ENCODE measurements at regions not wholly inside any gene's neighbourhood (a gene's known extent, or its start where the extent isn't known, plus 50 kb on each side); places are given as distances from the start of the nearest gene placed in this dataset.

GRCh38 chr2:71797035-71797810 is 343.9 kb downstream of the DYSF start:
- ATAC-seq, result no peak
- H3K4me2 ChIP-seq, result no peak overlapping the region
- Mint-ChIP-seq H3K4me1 (peaks cover 3% of the 10 kb centered on the region; the same call in 2 of the 3 replicates), H3K4me3 (no peak overlapping the region), H3K9me3 (no peaks in the 10 kb centered on the region), H3K27me3 (ENCODE audit: insufficient read depth, low read depth, poor library complexity) (peaks cover 9% of the 10 kb centered on the region), H3K27ac (no peak overlapping the region), H3K36me3 (ENCODE audit: low read depth) (no peaks in the 10 kb centered on the region)
- H3K4me3 ChIP-seq, result no peak overlapping the region
- H3K27me3 ChIP-seq (ENCODE audit: insufficient read depth), result no peaks in the 10 kb centered on the region
- H3F3A ChIP-seq (replicated peaks; ENCODE audit: low read depth), result no peaks in the 10 kb centered on the region
- no peaks in the 10 kb centered on the region for H4K20me1 ChIP-seq (replicated peaks; ENCODE audit: insufficient read depth)
- H3K9me2 ChIP-seq (ENCODE audit: insufficient read depth), result no peaks in the 10 kb centered on the region
- DNase-seq (ENCODE audit: low spot score), result no peak
- no peaks in the 10 kb centered on the region for H3K4me1 ChIP-seq (ENCODE audit: insufficient read depth)
- TF ChIP-seq ZNF331 (CRISPR knock-in tag; IDR thresholded peaks at IDR 0.05; ENCODE audit: low read depth) (no peak), POLR2AphosphoS5 (IDR thresholded peaks at IDR 0.05; ENCODE audit: low read depth) (no peak), EZH2phosphoT487 (IDR thresholded peaks at IDR 0.05; ENCODE audit: unreplicated experiment) (no peak), JUNB (IDR thresholded peaks at IDR 0.05; ENCODE audit: unreplicated experiment) (no peak), CREB1 (CRISPR knock-in tag; IDR thresholded peaks at IDR 0.05; ENCODE audit: low read depth) (no peak), CTCF (conservative IDR thresholded peaks at IDR 0.05; ENCODE audit: low read depth in 2 of 2) (no peak), NANOG (IDR thresholded peaks at IDR 0.05; ENCODE audit: borderline replicate concordance) (no peak), ZNF114 (CRISPR knock-in tag; IDR thresholded peaks at IDR 0.05) (no peak), STAT1 (IDR thresholded peaks at IDR 0.05; ENCODE audit: unreplicated experiment) (no peak), EZH2 (IDR thresholded peaks at IDR 0.05; ENCODE audit: low read depth, unreplicated experiment) (no peak), REST (IDR thresholded peaks at IDR 0.05; ENCODE audit: unreplicated experiment) (no peak), ZNF462 (CRISPR knock-in tag; IDR thresholded peaks at IDR 0.05) (no peak), ETS1 (IDR thresholded peaks at IDR 0.05) (no peak)
- no peak overlapping the region for H3K27ac ChIP-seq (ENCODE audit: low read depth)
- no peak overlapping the region for H2AFZ ChIP-seq
- no peaks in the 10 kb centered on the region for H3K79me2 ChIP-seq (replicated peaks; ENCODE audit: insufficient read depth)
- H3K36me3 ChIP-seq (ENCODE audit: insufficient read depth), result no peaks in the 10 kb centered on the region
